Choroid plexus epithelial cell (primary cell): ENCODE measurements at regions not wholly inside any gene's neighbourhood (a gene's known extent, or its start where the extent isn't known, plus 50 kb on each side); places are given as distances from the start of the nearest gene placed in this dataset.

ENCODE experiments used
- DNase-seq: peaks from one replicate; pipeline ENCODE4 v3.0.0-alpha.2; 2010; ENCODE audit warnings: low read depth
- H3K4me3 ChIP-seq: 2 replicates; pipeline ENCODE4 v1.5.1; 2011; ENCODE audit warnings: low read depth, mild to moderate bottlenecking, control low read depth, low read length, moderate library complexity
- CTCF ChIP-seq: conservative IDR thresholded peaks from 2 replicates; pipeline ENCODE4 v1.5.1; 2011; ENCODE audit warnings: low read depth, mild to moderate bottlenecking, control low read depth, inconsistent platforms, low read length, moderate library complexity

- TF ChIP-seq CTCF = no peak
- no peak for DNase-seq
- H3K4me3 ChIP-seq = no peak overlapping the region
Measured at GRCh38 chr6:156519940-156520339, 257.2 kb upstream of the ARID1B start.

GRCh38 chr6:156517088-156517487, 260.1 kb upstream of the ARID1B start:
- TF ChIP-seq CTCF = no peak
- no peak for DNase-seq
- no peak overlapping the region for H3K4me3 ChIP-seq

- no peak for TF ChIP-seq CTCF
- DNase-seq = no peak
- no peak overlapping the region for H3K4me3 ChIP-seq
Measured at GRCh38 chr6:156515242-156515641, 261.9 kb upstream of the ARID1B start.

GRCh38 chr6:156513504-156513903, 263.7 kb upstream of the ARID1B start:
- no peak for TF ChIP-seq CTCF

GRCh38 chr6:156511570-156511969, 265.6 kb upstream of the ARID1B start:
- TF ChIP-seq CTCF = no peak
- no peak overlapping the region for H3K4me3 ChIP-seq
- DNase-seq = no peak

More at GRCh38 chr6:156513504-156513903, 263.7 kb upstream of the ARID1B start:
- DNase-seq = no peak
- H3K4me3 ChIP-seq = no peak overlapping the region

- no peak for TF ChIP-seq CTCF
- H3K4me3 ChIP-seq = no peak overlapping the region
- no peak for DNase-seq
Measured at GRCh38 chr6:156511051-156511450, 266.1 kb upstream of the ARID1B start.

GRCh38 chr6:156510242-156510641, 266.9 kb upstream of the ARID1B start:
- TF ChIP-seq CTCF = no peak
- DNase-seq = no peak
- no peak overlapping the region for H3K4me3 ChIP-seq
